GDM1 (cell line): ENCODE measurements at regions not wholly inside any gene's neighbourhood (a gene's known extent, or its start where the extent isn't known, plus 50 kb on each side); places are given as distances from the start of the nearest gene placed in this dataset.
"Not testable (repeated sequence)": the region's sequence is repeated elsewhere in the genome, so short reads cannot be mapped to it uniquely, and the experiment has no call there.

Experiments used
- DNase-seq: peaks from one replicate; lab custom pipeline; 2025; lab: John Stamatoyannopoulos, UW

DNA sequence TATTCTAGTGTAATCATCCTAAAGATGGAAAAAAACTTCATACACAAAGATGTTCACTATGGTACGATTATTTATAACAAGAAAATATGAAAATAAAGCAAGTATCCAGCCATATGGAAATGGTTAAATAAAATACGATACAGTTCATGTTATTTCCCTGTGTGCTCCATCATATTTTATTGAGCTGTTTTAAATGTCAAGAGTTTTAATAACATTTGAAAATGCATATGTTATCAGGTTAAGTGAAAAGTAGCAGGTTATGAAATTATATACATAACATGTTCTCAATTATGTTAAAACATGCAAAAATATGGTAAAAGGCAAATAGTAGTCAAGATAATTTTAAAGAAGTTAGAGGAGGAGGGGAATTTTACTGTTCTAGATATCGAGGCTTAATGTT is 192.0 kb downstream of the HNRNPD start:
- no peak for DNase-seq

DNA sequence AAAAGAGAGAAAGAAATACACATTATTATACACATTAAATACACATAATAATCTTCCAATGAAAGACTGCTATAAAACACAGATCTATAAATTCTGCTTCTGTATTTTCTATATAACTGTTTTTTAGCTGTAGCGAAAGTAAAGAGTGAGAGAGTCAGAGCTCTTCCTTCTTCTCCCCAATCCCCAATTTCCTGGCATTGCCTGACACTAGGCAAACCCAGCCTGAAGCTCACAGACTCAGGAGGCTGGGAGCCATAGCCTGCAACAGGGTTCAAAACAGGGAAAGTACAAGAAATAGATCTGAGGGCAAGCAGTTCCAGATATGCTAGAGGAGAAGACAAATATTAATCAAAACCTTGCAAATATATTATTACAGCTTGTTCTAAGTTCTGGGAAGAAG is 201.6 kb downstream of the HNRNPD start:
- DNase-seq, result no peak

DNA sequence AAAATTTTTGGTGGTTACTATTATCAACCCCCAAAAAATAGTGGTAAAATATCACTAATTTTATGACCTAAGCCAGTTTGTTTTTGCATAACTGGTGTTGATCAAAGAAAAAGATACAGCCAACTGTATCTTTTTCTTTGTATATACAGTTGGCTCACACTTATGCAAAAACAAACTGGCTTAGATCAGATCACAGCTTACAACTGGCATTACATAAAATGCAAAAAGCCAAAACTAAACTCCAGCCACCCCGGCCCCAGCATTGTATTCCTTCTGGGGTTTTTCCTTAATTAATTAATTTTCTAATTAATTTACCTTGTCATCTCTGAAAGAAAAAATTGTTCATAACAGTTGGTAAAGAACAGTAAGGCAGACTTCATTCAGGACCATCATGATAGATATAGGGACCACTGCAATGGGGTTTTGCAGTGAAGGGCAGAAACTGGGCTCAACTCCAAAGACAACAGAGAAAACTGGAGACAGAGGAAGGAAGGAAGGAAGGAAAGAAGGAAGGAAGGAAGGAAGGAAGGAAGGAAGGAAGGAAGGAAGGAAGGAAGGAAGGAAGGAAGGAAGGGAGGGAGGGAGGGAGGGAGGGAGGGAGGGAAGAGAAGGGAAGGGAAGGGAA is 202.1 kb downstream of the HNRNPD start:
- DNase-seq, result no peak

DNA sequence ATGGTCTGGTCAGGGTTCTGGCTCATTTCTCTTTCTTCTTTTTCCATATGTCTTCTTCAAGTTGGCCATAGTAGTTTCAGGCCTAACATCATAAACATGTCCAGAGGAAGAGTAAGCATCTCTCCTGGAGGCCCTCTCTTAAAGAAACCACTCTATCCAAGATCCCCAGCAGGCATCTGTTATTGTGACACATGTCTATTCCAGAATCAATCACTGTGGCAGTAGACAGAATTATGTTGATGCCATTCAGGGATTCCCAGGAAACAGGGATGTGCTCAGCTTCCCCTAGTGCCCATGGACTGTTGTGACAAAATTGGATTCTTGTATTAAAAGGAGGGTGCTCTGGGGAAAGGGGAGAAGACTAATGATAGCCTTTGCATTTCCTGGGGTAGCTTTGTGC is 224.0 kb downstream of the HNRNPD start:
- no peak for DNase-seq

DNA sequence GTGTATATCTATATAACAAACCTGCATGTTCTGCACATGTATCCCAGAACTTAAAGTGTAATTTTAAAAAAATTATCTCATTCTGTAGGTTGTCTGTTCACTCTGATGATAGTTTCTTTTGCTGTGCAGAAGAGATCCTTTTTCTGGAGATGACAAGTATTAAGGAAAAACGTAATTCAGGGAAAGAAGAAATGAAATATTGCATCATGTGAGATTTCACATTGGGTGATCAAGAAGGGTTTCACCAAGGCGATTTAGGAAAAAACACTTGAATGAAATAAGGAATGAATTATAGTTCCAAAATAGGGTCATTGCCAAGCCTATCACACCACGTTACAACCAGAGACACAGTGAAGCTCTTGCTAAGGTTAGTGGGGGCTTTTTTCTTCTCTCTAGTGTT is 227.9 kb downstream of the HNRNPD start:
- DNase-seq, result no peak

DNA sequence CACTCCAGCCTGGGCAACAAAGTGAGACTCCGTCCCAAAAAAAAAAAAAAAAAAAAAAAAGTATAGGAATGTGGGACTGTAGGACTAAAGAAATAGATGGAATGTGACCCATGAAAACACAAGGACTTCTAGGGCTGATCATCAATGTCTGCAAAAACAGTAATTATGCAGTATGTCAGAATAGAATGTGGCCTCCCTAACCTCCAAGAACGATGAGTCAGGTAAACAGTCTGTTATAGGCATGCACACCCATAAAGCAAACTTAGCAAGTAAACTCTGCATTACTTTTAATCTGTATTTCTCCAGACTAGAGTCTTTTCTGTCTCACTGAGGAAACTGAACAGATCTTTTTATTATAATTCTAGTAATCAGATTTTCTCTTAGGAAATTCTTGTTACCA is 233.4 kb downstream of the HNRNPD start:
- DNase-seq, result no peak

DNA sequence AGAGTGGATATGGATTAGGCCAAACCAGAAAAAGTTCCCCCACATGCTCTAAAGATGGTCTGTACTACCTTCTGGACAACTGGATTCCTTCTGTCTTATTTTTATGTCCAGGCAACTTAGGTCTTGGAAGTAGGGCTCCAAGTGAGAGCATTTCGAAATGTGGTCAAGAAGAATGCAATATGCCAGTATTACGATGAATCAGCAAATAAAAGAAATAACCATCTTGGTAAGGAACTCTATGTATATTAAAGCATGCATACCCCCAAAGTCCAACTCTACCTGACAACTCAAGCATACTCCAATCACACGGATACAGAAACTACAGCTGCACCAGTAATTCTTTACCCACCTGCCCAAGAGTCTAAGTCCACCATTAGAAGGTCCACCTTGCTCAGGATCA is 234.5 kb downstream of the HNRNPD start:
- no peak for DNase-seq

DNA sequence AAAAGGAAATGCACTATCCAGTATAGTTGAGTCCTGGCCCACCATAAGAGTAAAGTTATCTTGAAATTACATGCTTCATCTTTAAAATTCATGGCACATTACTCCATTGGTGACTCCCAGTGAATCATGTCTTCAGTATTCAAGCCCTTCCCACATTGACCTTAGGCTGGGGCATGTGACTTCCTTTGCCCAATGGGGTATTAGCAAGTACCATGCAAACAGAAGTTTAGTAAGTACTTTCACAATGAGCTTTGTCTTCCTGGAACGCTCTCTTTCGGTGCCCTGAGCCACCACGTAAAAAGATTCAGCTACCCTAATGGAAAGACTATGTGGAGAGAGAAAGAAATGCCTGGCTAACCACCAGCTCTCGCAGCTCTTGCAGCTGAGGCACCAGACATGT is 235.4 kb downstream of the HNRNPD start:
- no peak for DNase-seq

DNA sequence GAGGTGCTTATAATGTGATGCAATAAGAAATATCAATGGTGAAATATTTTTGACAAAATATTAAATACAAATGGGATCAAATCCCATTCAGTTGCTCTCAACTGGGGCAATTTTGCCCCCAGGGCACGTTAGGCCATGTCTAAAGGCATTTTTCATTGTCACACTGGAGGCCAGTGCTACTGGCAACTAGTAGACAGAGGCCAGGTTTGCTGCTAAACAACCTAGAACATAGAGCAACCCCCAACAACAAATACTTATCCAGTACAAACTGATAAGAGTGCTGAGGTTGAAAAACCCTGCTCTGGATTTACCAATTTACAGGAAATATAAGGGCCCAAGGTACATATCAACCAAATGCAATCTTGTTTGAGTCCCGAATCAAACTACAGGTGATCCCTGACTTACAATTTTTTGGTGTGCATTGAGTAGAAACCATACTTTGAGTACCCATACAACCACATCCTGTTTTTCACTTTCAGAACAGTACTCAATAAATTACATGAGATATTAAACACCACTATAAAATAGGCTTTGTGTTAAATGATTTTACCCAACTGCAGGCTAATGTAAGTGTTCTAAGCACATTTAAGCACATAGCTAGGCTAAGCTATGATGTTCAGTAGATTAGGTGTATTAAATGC is 237.5 kb downstream of the HNRNPD start:
- DNase-seq, result no peak

DNA sequence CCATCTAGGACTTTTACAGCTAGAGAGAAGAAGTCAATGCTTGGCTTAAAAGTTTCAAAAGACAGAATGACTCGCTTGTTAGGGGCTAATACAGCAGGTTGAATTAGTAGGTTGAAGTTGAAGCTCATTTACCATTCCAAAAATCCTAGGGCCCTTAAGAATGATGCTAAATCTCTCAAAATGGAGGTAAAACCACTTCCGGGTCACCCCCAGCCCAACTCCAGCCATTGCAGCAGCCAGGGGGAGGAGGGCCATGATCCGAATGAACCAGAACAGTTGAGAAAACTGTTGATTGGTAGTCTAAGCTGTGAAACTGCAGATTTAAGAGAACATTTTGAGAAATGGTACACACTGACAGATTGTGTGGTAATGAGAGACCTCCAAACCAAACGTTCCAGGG is 245.4 kb downstream of the HNRNPD start:
- no peak for DNase-seq

DNA sequence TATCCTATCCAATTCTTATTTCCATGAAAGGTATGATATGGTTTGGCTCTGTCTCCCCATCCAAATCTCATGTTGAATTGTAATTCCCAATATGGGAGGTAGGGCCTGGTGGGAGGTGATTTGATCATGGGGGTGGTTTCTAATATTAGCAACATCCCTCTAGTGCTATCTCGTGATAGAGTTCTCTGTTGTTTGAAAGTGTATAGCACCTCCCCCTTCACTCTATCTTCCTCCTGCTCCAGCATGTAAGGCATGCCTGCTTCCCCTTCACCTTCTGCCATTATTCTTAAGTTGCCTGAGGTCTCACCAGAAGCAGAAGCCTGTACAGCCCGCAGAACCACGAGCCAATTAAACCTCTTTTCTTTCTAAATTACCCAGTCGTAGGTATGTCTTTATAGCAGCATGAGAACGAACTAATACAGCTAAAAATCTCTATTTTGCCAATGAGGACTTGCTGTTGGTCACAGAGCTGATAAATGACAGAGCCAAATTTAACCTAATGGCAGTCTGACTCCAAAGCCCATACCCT is 247.2 kb downstream of the HNRNPD start:
- DNase-seq, result no peak

DNA sequence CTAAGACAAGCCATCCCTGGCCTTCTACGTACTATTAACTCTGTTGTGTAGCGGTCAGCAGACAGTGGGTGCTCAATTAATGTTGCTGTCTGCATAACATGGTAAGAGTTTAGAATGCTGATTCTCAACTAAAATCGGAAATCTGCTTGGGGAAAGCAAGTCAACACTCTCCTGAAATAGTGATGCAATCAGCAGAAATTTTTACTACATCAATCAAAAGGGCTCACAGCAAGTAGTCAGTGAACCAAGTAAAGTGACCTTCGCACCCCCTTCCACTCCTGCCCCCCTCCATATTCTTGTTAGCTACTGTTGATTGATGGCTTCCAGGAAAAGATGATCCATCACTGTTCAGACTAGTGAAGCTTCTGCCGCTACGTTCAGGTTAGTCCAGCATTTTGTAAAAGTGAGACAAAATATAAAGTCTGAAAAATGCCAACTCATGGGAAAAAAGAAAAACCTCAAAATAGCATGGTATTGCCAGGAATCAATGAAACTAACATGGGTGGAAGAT is 247.9 kb downstream of the HNRNPD start:
- no peak for DNase-seq

DNA sequence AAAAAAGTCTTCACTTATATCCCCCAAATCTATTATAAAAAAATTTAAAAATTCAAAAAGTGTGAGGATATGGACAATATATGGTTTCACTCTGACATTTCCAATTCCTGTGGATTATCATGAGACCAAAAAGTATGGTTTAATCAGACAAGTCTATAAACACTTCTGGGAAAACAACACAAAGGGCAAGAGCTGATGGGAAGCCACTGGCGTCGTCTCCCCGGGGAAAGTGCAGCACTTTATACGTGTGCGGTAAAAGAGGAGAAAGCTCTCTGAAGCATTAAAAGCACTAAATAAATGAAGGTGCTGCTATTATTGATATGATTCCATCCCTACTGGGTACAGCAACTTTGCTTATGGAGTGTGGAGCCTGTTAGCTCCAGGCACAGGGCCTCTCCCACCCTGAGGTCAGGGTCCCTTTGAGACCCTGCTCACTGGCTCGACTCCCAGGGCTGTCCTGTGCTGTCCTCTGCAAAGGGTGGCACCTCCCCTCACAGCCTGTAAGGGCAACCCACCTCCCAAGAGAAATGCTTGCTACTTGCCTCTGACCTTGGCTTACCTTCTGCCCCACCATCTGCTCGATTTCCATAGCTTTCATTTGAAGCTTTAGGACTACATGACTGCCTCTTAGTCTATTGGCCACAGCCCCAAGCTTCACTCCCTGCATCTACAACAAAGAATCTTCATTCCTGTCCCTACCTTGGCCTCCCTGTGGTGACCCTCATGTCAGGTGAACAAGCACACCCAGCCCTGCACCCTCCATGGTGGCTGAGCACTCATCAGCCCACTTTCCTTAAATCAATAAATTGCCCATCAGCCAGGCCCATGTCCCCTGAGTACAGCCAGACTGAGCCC is 248.6 kb downstream of the HNRNPD start:
- DNase-seq, result no peak

DNA sequence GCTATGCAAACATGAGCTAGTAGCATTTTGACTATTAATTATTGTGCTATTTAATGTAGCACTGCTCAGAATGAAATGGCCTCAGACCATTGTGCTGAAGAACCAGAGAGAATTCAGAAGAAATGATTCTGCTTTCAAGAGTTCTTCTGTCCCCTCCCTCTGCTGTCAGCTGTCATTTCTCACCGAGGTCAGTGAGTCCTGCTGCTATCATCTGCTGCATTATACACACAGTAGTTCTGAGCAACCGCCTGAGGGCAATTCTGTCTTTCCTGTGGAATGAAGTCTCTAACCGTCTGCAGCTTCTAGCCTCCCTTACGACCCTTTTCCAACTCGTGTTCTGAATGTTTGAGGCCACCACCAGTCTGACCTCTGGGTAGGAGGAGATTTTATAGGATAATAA is 249.4 kb downstream of the HNRNPD start:
- no peak for DNase-seq

DNA sequence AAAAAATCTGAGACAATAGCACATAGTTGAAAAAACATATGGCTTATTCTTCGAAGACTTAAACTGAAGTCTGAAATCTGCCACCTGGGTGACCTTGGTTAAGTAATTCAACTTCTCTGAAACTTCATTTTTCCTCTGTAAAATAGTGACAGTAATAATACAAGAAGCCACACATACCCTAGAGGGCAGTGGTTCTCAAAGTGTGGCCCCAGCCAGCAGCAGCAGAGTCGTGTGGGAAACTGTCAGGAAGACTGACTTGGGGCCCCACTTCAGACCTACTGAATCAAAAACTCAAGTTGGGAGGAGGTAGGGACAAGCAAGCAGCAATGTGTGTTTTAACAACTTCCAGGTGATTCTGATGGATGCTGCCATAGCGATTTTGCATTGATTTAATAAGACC is 249.9 kb downstream of the HNRNPD start:
- DNase-seq, result no peak

DNA sequence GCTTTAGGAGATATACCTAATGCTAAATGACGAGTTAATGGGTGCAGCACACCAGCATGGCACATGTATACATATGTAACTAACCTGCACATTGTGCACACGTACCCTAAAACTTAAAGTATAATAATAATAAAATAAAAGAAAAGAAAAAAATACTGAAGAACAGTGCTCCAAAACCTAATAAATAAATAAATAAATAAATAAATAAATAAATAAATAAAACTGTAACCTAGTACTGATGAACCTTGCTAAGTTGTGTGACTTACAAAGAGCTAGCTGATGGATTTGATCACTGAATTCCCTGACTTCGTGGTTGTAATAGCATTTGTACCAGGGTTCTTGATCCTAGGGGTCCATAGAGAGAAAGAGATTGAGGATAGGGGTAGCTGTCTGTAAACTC is 258.6 kb downstream of the HNRNPD start:
- not testable (repeated sequence) for DNase-seq

DNA sequence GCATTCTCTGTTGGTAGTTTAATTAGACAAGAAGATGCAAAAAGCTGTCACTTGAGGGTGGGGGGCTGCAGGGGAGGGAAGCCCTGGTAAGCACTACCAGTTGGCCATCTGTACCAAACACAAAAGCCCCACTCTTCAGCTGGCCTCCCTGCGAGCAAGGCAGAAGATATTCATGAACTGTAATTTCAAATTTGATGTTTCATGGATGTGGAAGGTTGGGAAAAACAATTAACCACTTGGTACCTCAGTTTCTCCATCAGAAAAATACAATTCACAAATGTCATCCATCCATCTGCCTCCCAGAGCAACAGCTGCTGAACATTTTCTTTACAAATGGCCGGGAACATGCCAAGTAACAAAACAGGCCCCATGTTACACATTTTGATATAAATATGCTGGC is 265.3 kb downstream of the HNRNPD start:
- DNase-seq, result no peak

DNA sequence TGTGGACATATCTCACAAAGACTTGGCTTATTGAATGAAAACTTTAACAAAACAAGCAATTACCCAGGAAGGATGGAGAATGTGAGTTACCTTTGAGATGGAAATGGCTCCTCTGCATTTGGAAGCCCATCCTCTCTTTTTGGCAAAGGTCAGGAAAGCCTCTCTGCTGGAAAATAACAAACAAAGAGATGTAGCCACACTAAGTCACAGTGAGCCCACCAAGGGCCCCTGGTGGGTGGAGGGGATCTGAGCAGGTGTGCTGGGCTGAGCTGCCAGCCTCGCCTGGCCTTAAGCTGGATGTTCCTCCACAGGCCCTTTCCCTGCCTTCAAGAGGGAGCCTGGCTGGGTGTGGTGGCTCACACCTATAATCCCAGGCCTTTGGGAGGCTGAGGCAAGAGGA is 269.2 kb downstream of the HNRNPD start:
- DNase-seq, result no peak

DNA sequence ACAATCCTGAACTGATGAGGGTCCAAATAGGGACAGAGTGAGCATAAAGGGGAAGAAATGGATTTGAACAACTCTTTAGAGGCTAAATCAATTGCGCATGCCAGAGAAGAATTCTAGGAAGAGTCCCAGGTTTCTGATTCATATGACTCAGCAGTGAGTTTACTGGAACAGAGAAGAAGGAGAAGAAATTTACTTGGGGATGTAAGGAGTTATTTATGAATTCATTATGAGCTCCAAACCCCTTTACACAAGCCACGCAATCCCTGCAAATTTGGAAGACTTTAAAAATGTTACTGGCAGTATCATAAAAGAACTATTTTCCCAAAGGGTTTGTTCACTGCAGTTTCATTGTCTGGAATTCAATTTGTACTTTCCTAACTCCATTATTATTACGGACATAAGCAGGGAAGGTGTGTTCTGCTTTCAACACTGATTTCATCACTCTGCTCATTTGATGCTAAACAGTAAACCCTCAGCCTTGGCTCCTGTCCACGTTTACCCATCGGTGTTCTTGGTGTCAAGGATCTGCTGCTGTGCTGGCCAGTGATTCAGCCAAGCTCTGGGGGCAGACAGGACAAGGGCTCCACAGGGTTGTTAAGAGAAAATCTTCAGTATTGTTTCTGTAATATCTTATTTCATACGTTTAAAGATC is 273.7 kb downstream of the HNRNPD start:
- DNase-seq, result no peak

DNA sequence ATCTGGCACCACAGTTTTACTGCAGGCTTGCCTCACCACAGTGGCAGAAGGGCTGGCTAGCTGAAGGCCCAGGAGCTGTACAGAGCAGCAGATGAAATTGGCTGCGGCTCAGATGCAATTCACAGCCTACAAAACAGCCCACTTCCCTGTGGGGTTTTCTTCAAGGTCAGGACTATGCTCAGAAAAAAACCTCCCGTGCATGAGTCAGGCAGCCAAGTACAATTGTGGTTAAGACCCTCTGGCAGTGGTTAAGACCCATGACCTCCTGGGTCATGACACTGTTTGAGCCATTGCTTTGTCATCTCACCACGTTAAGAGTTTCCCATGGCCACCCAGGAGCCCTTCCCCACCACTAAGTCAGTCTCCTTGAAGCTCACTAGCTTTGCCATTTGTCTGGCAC is 276.3 kb downstream of the HNRNPD start:
- no peak for DNase-seq

DNA sequence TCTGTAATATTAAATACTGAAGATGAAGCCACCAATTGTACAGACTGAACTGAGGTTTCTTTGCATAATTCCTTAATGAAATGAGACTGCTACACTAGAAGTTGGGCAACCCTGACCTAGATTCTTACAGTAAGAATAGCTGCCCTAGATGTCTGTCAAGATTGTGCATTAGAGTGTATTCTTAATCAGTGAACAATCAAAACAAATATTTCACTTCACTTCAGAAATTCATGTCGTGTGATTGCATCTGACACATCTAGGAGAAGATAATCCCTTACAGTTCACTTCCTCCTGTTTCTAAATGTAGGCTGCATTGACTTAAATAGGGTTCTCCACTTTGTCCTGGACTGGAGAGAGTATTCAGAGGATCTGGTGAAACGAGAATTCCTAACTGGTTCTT is 283.1 kb downstream of the HNRNPD start:
- no peak for DNase-seq

DNA sequence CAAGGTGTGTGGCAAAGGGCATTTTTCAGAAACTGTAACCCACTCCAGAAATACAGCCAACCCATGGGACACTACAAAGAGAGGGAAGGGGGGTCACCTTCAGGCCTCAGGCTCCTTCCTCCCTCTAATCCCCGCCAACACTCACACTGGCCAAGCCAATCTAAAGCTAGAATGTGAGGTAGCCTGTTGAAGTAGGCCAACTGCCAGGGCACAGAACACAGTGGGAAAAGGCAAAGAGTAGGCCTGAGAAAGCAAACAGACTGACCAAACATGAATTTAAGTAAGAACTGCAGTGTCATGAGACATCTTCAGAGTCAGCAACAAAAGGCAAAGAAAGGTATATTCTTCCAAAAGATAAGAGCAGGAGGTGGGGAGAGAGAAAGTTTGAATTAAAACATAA is 289.0 kb downstream of the HNRNPD start:
- DNase-seq, result no peak
